Keratinocyte (primary cell): ENCODE measurements at regions not wholly inside any gene's neighbourhood (a gene's known extent, or its start where the extent isn't known, plus 50 kb on each side); places are given as distances from the start of the nearest gene placed in this dataset.

Experiments
- DNase-seq: peaks from one replicate; pipeline ENCODE4 v3.0.0-alpha.2; 2011; ENCODE audit warnings: low read depth, missing footprints, low spot score
- FAIRE-seq: peaks from 2 replicates; lab custom pipeline; 2011; peaks lifted over from hg19 to GRCh38; lab: Jason Lieb, UNC
- H2AFZ ChIP-seq: 2 replicates; pipeline ENCODE4 v1.6.0; 2012; ENCODE audit warnings: low read length, control low read depth, inconsistent platforms; ENCODE audit not compliant: control insufficient read depth
- H3K27ac ChIP-seq: 2 replicates; pipeline ENCODE4 v1.5.1; 2011; ENCODE audit warnings: low read length; ENCODE audit not compliant: control insufficient read depth, insufficient read depth
- H3K27me3 ChIP-seq: 3 replicates; pipeline ENCODE4 v1.6.0; 2011; ENCODE audit warnings: low read length; ENCODE audit not compliant: control insufficient read depth, insufficient read depth; ENCODE audit errors: extremely low read depth
- H3K36me3 ChIP-seq, 2 experiments: 2 replicates in 1 of 2; 3 replicates in 1 of 2; pipeline ENCODE4 v1.5.1; 2011; ENCODE audit warnings: low read length in 2 of 2, mild to moderate bottlenecking in 1 of 2; ENCODE audit not compliant: control insufficient read depth in 2 of 2, insufficient read depth in 2 of 2; ENCODE audit errors: extremely low read depth in 1 of 2
- H3K4me1 ChIP-seq: 3 replicates; pipeline ENCODE4 v1.5.1; 2011; ENCODE audit warnings: low read length; ENCODE audit not compliant: control insufficient read depth, insufficient read depth; ENCODE audit errors: extremely low read depth
- H3K4me2 ChIP-seq: 3 replicates; pipeline ENCODE4 v1.6.0; 2011; ENCODE audit warnings: low read depth, low read length; ENCODE audit not compliant: control insufficient read depth, insufficient read depth; ENCODE audit errors: extremely low read depth
- H3K4me3 ChIP-seq, 3 experiments: fragments of 200-600 bp in 1 of 3; sonication (generic) in 1 of 3; 2 replicates in 2 of 3; 3 replicates in 1 of 3; pipeline ENCODE4 v1.5.1; 2011 to 2016; ENCODE audit warnings: low read length in 3 of 3, mild to moderate bottlenecking in 3 of 3, control low read depth in 2 of 3, inconsistent platforms in 1 of 3, low read depth in 1 of 3, mixed read lengths in 1 of 3, mixed run types in 1 of 3, moderate library complexity in 1 of 3; ENCODE audit not compliant: control insufficient read depth in 2 of 3, insufficient read depth in 2 of 3; ENCODE audit errors: extremely low read depth in 1 of 3
- H3K79me2 ChIP-seq: 2 replicates; pipeline ENCODE4 v1.6.0; 2012; ENCODE audit warnings: low read length; ENCODE audit not compliant: control insufficient read depth, insufficient read depth
- H3K9ac ChIP-seq: 3 replicates; pipeline ENCODE4 v1.6.0; 2011; ENCODE audit warnings: low read length; ENCODE audit not compliant: control insufficient read depth, insufficient read depth; ENCODE audit errors: extremely low read depth
- H3K9me1 ChIP-seq: 3 replicates; pipeline ENCODE4 v1.6.0; 2011; ENCODE audit warnings: low read length; ENCODE audit not compliant: control insufficient read depth, insufficient read depth; ENCODE audit errors: extremely low read depth
- H3K9me3 ChIP-seq: 2 replicates; pipeline ENCODE4 v1.5.1; 2012; ENCODE audit warnings: low read depth, low read length; ENCODE audit not compliant: control insufficient read depth
- H4K20me1 ChIP-seq: 3 replicates; pipeline ENCODE4 v1.6.0; 2011; ENCODE audit warnings: low read length; ENCODE audit not compliant: control insufficient read depth, insufficient read depth; ENCODE audit errors: extremely low read depth
- EZH2 ChIP-seq: IDR thresholded peaks from one replicate; pipeline ENCODE4 v1.6.1; 2012; ENCODE audit warnings: inconsistent platforms, mild to moderate bottlenecking, low read length, moderate library complexity
- dilution Hi-C: fragments of 300-500 bp; cut with MboI; formaldehyde crosslinking; loops from one replicate; pipeline ENCODE4 v1.7.0; 2020; ENCODE audit warnings: low sequenced_read_pairs; ENCODE audit not compliant: extremely low pct_ligation_motif_present
- TF ChIP-seq, protein P1 (sequence below), 3 experiments: IDR thresholded peaks in 1 of 3; conservative IDR thresholded peaks in 1 of 3; optimal IDR thresholded peaks in 1 of 3; 2 replicates in 2 of 3; 3 replicates in 1 of 3; pipeline versions ENCODE3 to v1.5.1; 2011; ENCODE audit warnings: low read length in 3 of 3, mild to moderate bottlenecking in 3 of 3, moderate library complexity in 2 of 3, control low read depth in 1 of 3, inconsistent platforms in 1 of 3; ENCODE audit not compliant: insufficient read depth in 2 of 3; ENCODE audit errors: extremely low read depth in 1 of 3

DNA sequence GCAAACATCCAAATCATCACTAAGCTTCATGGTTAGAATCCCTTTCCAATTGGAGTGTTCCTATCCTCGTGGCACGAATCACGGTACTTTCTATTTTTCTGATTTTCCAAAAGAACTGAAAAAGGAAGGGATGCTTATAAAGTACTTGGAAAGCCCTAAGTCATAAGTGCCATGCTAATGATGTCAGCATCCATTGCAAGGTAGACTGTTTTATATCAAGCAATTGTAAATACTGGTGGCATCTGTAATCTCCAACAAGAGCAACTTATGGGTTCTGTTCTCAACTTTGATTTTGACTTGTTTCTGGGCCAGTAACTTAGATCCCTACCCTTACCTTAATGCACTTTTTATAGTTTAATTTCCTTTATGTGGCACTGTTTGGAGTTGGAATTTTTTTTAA lies 619.5 kb downstream of the BCL11A start:
- no peak for DNase-seq
- H3K9me3 ChIP-seq, result no peaks in the 10 kb centered on the region
- no peak overlapping the region for H3K4me2 ChIP-seq
- no peak for FAIRE-seq
- dilution Hi-C loops, result no loop called here
- no peaks in the 10 kb centered on the region for H3K9me1 ChIP-seq
- no peaks in the 10 kb centered on the region for H3K27me3 ChIP-seq
- no peak overlapping the region for H3K27ac ChIP-seq
- H3K9ac ChIP-seq, result no peak overlapping the region
- H3K79me2 ChIP-seq, result no peaks in the 10 kb centered on the region
- no peaks in the 10 kb centered on the region for H3K36me3 ChIP-seq
- TF ChIP-seq, protein P1, sequence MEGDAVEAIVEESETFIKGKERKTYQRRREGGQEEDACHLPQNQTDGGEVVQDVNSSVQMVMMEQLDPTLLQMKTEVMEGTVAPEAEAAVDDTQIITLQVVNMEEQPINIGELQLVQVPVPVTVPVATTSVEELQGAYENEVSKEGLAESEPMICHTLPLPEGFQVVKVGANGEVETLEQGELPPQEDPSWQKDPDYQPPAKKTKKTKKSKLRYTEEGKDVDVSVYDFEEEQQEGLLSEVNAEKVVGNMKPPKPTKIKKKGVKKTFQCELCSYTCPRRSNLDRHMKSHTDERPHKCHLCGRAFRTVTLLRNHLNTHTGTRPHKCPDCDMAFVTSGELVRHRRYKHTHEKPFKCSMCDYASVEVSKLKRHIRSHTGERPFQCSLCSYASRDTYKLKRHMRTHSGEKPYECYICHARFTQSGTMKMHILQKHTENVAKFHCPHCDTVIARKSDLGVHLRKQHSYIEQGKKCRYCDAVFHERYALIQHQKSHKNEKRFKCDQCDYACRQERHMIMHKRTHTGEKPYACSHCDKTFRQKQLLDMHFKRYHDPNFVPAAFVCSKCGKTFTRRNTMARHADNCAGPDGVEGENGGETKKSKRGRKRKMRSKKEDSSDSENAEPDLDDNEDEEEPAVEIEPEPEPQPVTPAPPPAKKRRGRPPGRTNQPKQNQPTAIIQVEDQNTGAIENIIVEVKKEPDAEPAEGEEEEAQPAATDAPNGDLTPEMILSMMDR (optimal IDR thresholded peaks at IDR 0.05 in 1 of 3, IDR thresholded peaks at IDR 0.05 in 1 of 3, conservative IDR thresholded peaks at IDR 0.05 in 1 of 3; ENCODE audit: extremely low read depth in 1 of 3, insufficient read depth in 2 of 3, low read length in 3 of 3), result no peak
- TF ChIP-seq EZH2, result no peak
- H3K4me1 ChIP-seq, result no peaks in the 10 kb centered on the region
- H4K20me1 ChIP-seq, result no peaks in the 10 kb centered on the region
- no peak overlapping the region for H3K4me3 ChIP-seq
- no peak overlapping the region for H2AFZ ChIP-seq

DNA sequence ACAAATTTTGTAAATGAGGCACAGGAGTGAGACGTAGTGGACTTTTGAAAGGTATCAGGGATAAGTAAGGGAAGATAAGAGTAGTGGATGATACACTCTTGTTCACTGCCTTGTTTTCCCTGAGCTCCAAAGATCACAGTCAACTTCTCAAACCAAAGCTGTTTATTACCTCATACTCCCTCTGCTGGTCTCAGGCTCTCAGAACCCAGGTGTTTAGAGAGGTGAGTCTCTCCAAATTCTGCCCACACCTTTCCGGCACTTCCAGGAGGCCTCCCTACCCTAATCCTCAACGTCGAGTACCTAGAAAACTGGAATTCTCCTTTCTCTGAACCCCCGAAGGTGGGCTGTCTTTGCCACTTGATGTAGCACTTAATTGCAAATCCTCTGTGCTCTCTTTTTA lies 621.1 kb downstream of the BCL11A start:
- Histone ChIP-seq H3K9me3 (no peaks in the 10 kb centered on the region), H3K4me1 (no peaks in the 10 kb centered on the region), H3K27ac (no peak overlapping the region), H4K20me1 (no peaks in the 10 kb centered on the region), H3K27me3 (no peaks in the 10 kb centered on the region), H3K9ac (no peak overlapping the region), H3K4me3 (no peak overlapping the region), H3K4me2 (no peak overlapping the region), H3K36me3 (no peaks in the 10 kb centered on the region), H3K79me2 (no peaks in the 10 kb centered on the region), H2AFZ (no peak overlapping the region), H3K9me1 (no peaks in the 10 kb centered on the region)
- dilution Hi-C loops, result no loop called here
- TF ChIP-seq, protein P1 (optimal IDR thresholded peaks at IDR 0.05 in 1 of 3, IDR thresholded peaks at IDR 0.05 in 1 of 3, conservative IDR thresholded peaks at IDR 0.05 in 1 of 3; ENCODE audit: extremely low read depth in 1 of 3, insufficient read depth in 2 of 3, low read length in 3 of 3), result peak in 2 of 3 experiments; percentile 13 to 41
- TF ChIP-seq EZH2, result no peak
- FAIRE-seq, result no peak
- DNase-seq, result no peak
